Stimulated activated naive CD8-positive, alpha-beta T cell treated with anti-CD3 and anti-CD28 coated beads, Interleukin-15, Interleukin-2, amounts not matched to agents 100 ng/mL and 50 ng/mL, for 24 hours (primary cell): ENCODE measurements at regions not wholly inside any gene's neighbourhood (a gene's known extent, or its start where the extent isn't known, plus 50 kb on each side); places are given as distances from the start of the nearest gene placed in this dataset.

Source experiments
- H3K27ac Mint-ChIP-seq: one replicate; pipeline ENCODE4 v1.8.0; 2021; ENCODE audit warnings: mild to moderate bottlenecking, mixed read lengths
- H3K27me3 Mint-ChIP-seq: one replicate; pipeline ENCODE4 v1.8.0; 2021; ENCODE audit warnings: mixed read lengths
- H3K36me3 Mint-ChIP-seq: one replicate; pipeline ENCODE4 v1.8.0; 2021; ENCODE audit warnings: low read depth, mixed read lengths
- H3K4me1 Mint-ChIP-seq: one replicate; pipeline ENCODE4 v1.8.0; 2021; ENCODE audit warnings: low read depth, mixed read lengths
- H3K4me3 Mint-ChIP-seq: one replicate; pipeline ENCODE4 v1.8.0; 2021; ENCODE audit warnings: mild to moderate bottlenecking, mixed read lengths
- H3K9me3 Mint-ChIP-seq: one replicate; pipeline ENCODE4 v1.8.0; 2021; ENCODE audit warnings: mixed read lengths

GRCh38 chr4:163611784-163612445 lies 117.4 kb downstream of the TMA16 start:
- Mint-ChIP-seq H3K4me1 (peaks cover 23% of the 10 kb centered on the region), H3K27ac (no peak overlapping the region), H3K27me3 (no peaks in the 10 kb centered on the region), H3K36me3 (no peaks in the 10 kb centered on the region), H3K9me3 (no peaks in the 10 kb centered on the region), H3K4me3 (peak overlapping the region; percentile 33)

GRCh38 chr4:163612762-163613161 lies 118.3 kb downstream of the TMA16 start:
- H3K4me3 Mint-ChIP-seq, result peak overlapping the region; percentile 33
- no peaks in the 10 kb centered on the region for H3K27me3 Mint-ChIP-seq
- peak overlapping the region; percentile 46 for H3K27ac Mint-ChIP-seq
- H3K36me3 Mint-ChIP-seq, result no peaks in the 10 kb centered on the region
- H3K9me3 Mint-ChIP-seq, result no peaks in the 10 kb centered on the region
- H3K4me1 Mint-ChIP-seq, result peaks cover 18% of the 10 kb centered on the region

- Mint-ChIP-seq H3K4me3 (peak overlapping the region; percentile 33), H3K9me3 (no peaks in the 10 kb centered on the region), H3K4me1 (peaks cover 13% of the 10 kb centered on the region), H3K36me3 (no peaks in the 10 kb centered on the region), H3K27me3 (no peaks in the 10 kb centered on the region), H3K27ac (no peak overlapping the region)
Observed at GRCh38 chr4:163613383-163613782, 118.9 kb downstream of the TMA16 start.

- Mint-ChIP-seq H3K9me3 (no peaks in the 10 kb centered on the region), H3K36me3 (no peaks in the 10 kb centered on the region), H3K4me3 (no peak overlapping the region), H3K27ac (no peak overlapping the region), H3K4me1 (peaks cover 2% of the 10 kb centered on the region), H3K27me3 (no peaks in the 10 kb centered on the region)
Observed at GRCh38 chr4:163614866-163615265, 120.4 kb downstream of the TMA16 start.

- Mint-ChIP-seq H3K4me3 (no peak overlapping the region), H3K9me3 (no peaks in the 10 kb centered on the region), H3K27me3 (no peaks in the 10 kb centered on the region), H3K27ac (peak overlapping the region; percentile 12), H3K4me1 (peaks cover 3% of the 10 kb centered on the region), H3K36me3 (no peaks in the 10 kb centered on the region)
Observed at GRCh38 chr4:163618845-163619244, 124.4 kb downstream of the TMA16 start.

- Mint-ChIP-seq H3K27me3 (no peaks in the 10 kb centered on the region), H3K4me3 (no peak overlapping the region), H3K9me3 (no peaks in the 10 kb centered on the region), H3K27ac (no peak overlapping the region), H3K4me1 (peaks cover 19% of the 10 kb centered on the region), H3K36me3 (no peaks in the 10 kb centered on the region)
Observed at GRCh38 chr4:163620738-163621137, 126.2 kb downstream of the TMA16 start.

- peaks cover 19% of the 10 kb centered on the region for H3K4me1 Mint-ChIP-seq
- H3K27me3 Mint-ChIP-seq, result no peaks in the 10 kb centered on the region
- H3K36me3 Mint-ChIP-seq, result no peaks in the 10 kb centered on the region
- H3K4me3 Mint-ChIP-seq, result no peak overlapping the region
- H3K27ac Mint-ChIP-seq, result no peak overlapping the region
- H3K9me3 Mint-ChIP-seq, result no peaks in the 10 kb centered on the region
Observed at GRCh38 chr4:163621821-163622220, 127.3 kb downstream of the TMA16 start.

- no peaks in the 10 kb centered on the region for H3K9me3 Mint-ChIP-seq
- no peaks in the 10 kb centered on the region for H3K27me3 Mint-ChIP-seq
- H3K36me3 Mint-ChIP-seq, result no peaks in the 10 kb centered on the region
- H3K27ac Mint-ChIP-seq, result no peak overlapping the region
- H3K4me3 Mint-ChIP-seq, result no peak overlapping the region
- peaks cover 19% of the 10 kb centered on the region for H3K4me1 Mint-ChIP-seq
Observed at GRCh38 chr4:163622379-163623035, 128.0 kb downstream of the TMA16 start.

- Mint-ChIP-seq H3K27me3 (no peaks in the 10 kb centered on the region), H3K4me3 (no peak overlapping the region), H3K9me3 (no peaks in the 10 kb centered on the region), H3K4me1 (peaks cover 19% of the 10 kb centered on the region), H3K27ac (no peak overlapping the region), H3K36me3 (no peaks in the 10 kb centered on the region)
Observed at GRCh38 chr4:163623787-163624186, 129.3 kb downstream of the TMA16 start.

- Mint-ChIP-seq H3K27me3 (no peaks in the 10 kb centered on the region), H3K4me1 (peaks cover 19% of the 10 kb centered on the region), H3K36me3 (no peaks in the 10 kb centered on the region), H3K4me3 (no peak overlapping the region), H3K27ac (no peak overlapping the region), H3K9me3 (no peaks in the 10 kb centered on the region)
Observed at GRCh38 chr4:163624727-163625126, 130.2 kb downstream of the TMA16 start.

GRCh38 chr4:163631288-163631687 lies 136.8 kb downstream of the TMA16 start:
- no peak overlapping the region for H3K4me3 Mint-ChIP-seq
- no peak overlapping the region for H3K27ac Mint-ChIP-seq
- H3K36me3 Mint-ChIP-seq, result no peaks in the 10 kb centered on the region
- H3K4me1 Mint-ChIP-seq, result no peaks in the 10 kb centered on the region
- no peaks in the 10 kb centered on the region for H3K27me3 Mint-ChIP-seq
- H3K9me3 Mint-ChIP-seq, result no peaks in the 10 kb centered on the region

- Mint-ChIP-seq H3K27ac (no peak overlapping the region), H3K4me3 (no peak overlapping the region), H3K27me3 (no peaks in the 10 kb centered on the region), H3K4me1 (no peaks in the 10 kb centered on the region), H3K36me3 (no peaks in the 10 kb centered on the region), H3K9me3 (no peaks in the 10 kb centered on the region)
Observed at GRCh38 chr4:163638909-163639308, 144.4 kb downstream of the TMA16 start.

GRCh38 chr4:163649557-163650091 lies 155.1 kb downstream of the TMA16 start:
- no peaks in the 10 kb centered on the region for H3K4me1 Mint-ChIP-seq
- no peaks in the 10 kb centered on the region for H3K27me3 Mint-ChIP-seq
- no peak overlapping the region for H3K4me3 Mint-ChIP-seq
- H3K27ac Mint-ChIP-seq, result no peak overlapping the region
- H3K9me3 Mint-ChIP-seq, result peaks cover 15% of the 10 kb centered on the region
- H3K36me3 Mint-ChIP-seq, result no peaks in the 10 kb centered on the region

GRCh38 chr4:163651761-163652160 lies 157.3 kb downstream of the TMA16 start:
- Mint-ChIP-seq H3K4me1 (no peaks in the 10 kb centered on the region), H3K4me3 (no peak overlapping the region), H3K27ac (no peak overlapping the region), H3K36me3 (no peaks in the 10 kb centered on the region), H3K27me3 (no peaks in the 10 kb centered on the region), H3K9me3 (peaks cover 8% of the 10 kb centered on the region)

- Mint-ChIP-seq H3K27me3 (no peaks in the 10 kb centered on the region), H3K27ac (no peak overlapping the region), H3K9me3 (peaks cover 6% of the 10 kb centered on the region), H3K4me1 (no peaks in the 10 kb centered on the region), H3K4me3 (no peak overlapping the region), H3K36me3 (no peaks in the 10 kb centered on the region)
Observed at GRCh38 chr4:163654621-163655020, 160.1 kb downstream of the TMA16 start.
